ENCODE measurements at regions not wholly inside any gene's neighbourhood (a gene's known extent, or its start where the extent isn't known, plus 50 kb on each side); places are given as distances from the start of the nearest gene placed in this dataset.

DNA sequence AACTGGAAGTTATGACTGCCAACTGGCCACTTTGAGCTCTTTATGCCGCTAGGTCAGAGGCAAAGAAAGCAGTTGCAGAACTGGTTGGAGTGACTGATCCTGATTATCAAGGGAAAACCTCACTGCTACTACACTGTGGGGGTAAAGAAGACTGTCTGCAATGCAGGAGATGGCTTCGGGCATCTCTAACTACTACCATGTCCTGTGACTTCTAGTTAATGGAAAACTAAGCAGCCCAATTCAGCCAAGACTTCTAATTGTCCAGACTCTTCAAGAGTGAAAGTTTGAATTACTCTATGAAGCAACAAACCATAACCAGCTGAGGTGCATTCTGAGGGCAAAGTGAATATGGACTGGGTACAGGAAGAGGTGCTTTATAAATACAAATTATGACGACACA is 773.6 kb upstream of the SLC35B3 start:
- DNase-seq (no peak), ATAC-seq (ENCODE audit: insufficient read depth, low FRiP score) (no peak)
- Histone ChIP-seq H3K9me3 (ENCODE audit: control insufficient read depth in 4 of 4, insufficient read depth in 3 of 4, low read length in 3 of 4) (no peaks in the 10 kb centered on the region), H3K36me3 (ENCODE audit: control insufficient read depth in 4 of 4, insufficient read depth in 4 of 4, low read length in 4 of 4) (no peaks in the 10 kb centered on the region), H3K27ac (ENCODE audit: low read depth in 1 of 2, low read length in 1 of 2) (no peak overlapping the region), H3K9ac (ENCODE audit: insufficient read depth in 1 of 2, low read length in 2 of 2) (no peak overlapping the region), H3K4me3 (no peak overlapping the region), H3K27me3 (ENCODE audit: control insufficient read depth in 3 of 3, insufficient read depth in 3 of 3, low read length in 2 of 3) (no peaks in the 10 kb centered on the region), H3K4me1 (ENCODE audit: control insufficient read depth in 5 of 5, insufficient read depth in 5 of 5, low read length in 5 of 5) (no peaks in the 10 kb centered on the region)
- TF ChIP-seq, protein P1, sequence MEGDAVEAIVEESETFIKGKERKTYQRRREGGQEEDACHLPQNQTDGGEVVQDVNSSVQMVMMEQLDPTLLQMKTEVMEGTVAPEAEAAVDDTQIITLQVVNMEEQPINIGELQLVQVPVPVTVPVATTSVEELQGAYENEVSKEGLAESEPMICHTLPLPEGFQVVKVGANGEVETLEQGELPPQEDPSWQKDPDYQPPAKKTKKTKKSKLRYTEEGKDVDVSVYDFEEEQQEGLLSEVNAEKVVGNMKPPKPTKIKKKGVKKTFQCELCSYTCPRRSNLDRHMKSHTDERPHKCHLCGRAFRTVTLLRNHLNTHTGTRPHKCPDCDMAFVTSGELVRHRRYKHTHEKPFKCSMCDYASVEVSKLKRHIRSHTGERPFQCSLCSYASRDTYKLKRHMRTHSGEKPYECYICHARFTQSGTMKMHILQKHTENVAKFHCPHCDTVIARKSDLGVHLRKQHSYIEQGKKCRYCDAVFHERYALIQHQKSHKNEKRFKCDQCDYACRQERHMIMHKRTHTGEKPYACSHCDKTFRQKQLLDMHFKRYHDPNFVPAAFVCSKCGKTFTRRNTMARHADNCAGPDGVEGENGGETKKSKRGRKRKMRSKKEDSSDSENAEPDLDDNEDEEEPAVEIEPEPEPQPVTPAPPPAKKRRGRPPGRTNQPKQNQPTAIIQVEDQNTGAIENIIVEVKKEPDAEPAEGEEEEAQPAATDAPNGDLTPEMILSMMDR (IDR thresholded peaks at IDR 0.05; ENCODE audit: control extremely low read depth, extremely low read depth): no peak
- WGBS, 2 donors: 80 to 90% methylated on average over 3 of the region's 3 CpGs

GRCh38 chr6:9205645-9206044 is 770.3 kb upstream of the SLC35B3 start:
- Histone ChIP-seq H3K9me3 (ENCODE audit: control insufficient read depth in 4 of 4, insufficient read depth in 3 of 4, low read length in 3 of 4) (no peaks in the 10 kb centered on the region), H3K9ac (ENCODE audit: insufficient read depth in 1 of 2, low read length in 2 of 2) (no peak overlapping the region), H3K27me3 (ENCODE audit: control insufficient read depth in 3 of 3, insufficient read depth in 3 of 3, low read length in 2 of 3) (no peaks in the 10 kb centered on the region), H3K27ac (ENCODE audit: low read depth in 1 of 2, low read length in 1 of 2) (no peak overlapping the region), H3K36me3 (ENCODE audit: control insufficient read depth in 4 of 4, insufficient read depth in 4 of 4, low read length in 4 of 4) (no peaks in the 10 kb centered on the region), H3K4me3 (no peak overlapping the region), H3K4me1 (ENCODE audit: control insufficient read depth in 5 of 5, insufficient read depth in 5 of 5, low read length in 5 of 5) (no peaks in the 10 kb centered on the region)
- no peak for ATAC-seq (ENCODE audit: insufficient read depth, low FRiP score)
- DNase-seq: no peak
- WGBS, 2 donors: 90 to 96% methylated on average over 1 of the region's 1 CpG
- TF ChIP-seq, protein P1 (IDR thresholded peaks at IDR 0.05; ENCODE audit: control extremely low read depth, extremely low read depth): no peak

- Histone ChIP-seq H3K9ac (ENCODE audit: insufficient read depth in 1 of 2, low read length in 2 of 2) (no peak overlapping the region), H3K27ac (ENCODE audit: low read depth in 1 of 2, low read length in 1 of 2) (no peak overlapping the region), H3K4me3 (no peak overlapping the region), H3K27me3 (ENCODE audit: control insufficient read depth in 3 of 3, insufficient read depth in 3 of 3, low read length in 2 of 3) (no peaks in the 10 kb centered on the region), H3K4me1 (ENCODE audit: control insufficient read depth in 5 of 5, insufficient read depth in 5 of 5, low read length in 5 of 5) (no peaks in the 10 kb centered on the region), H3K36me3 (ENCODE audit: control insufficient read depth in 4 of 4, insufficient read depth in 4 of 4, low read length in 4 of 4) (no peaks in the 10 kb centered on the region), H3K9me3 (ENCODE audit: control insufficient read depth in 4 of 4, insufficient read depth in 3 of 4, low read length in 3 of 4) (no peaks in the 10 kb centered on the region)
- DNase-seq (no peak), ATAC-seq (ENCODE audit: insufficient read depth, low FRiP score) (no peak)
- TF ChIP-seq, protein P1 (IDR thresholded peaks at IDR 0.05; ENCODE audit: control extremely low read depth, extremely low read depth): no peak
- WGBS, 2 donors: 63 to 67% methylated on average over 1 of the region's 1 CpG
Measured at GRCh38 chr6:9204171-9204570, 768.8 kb upstream of the SLC35B3 start.

DNA sequence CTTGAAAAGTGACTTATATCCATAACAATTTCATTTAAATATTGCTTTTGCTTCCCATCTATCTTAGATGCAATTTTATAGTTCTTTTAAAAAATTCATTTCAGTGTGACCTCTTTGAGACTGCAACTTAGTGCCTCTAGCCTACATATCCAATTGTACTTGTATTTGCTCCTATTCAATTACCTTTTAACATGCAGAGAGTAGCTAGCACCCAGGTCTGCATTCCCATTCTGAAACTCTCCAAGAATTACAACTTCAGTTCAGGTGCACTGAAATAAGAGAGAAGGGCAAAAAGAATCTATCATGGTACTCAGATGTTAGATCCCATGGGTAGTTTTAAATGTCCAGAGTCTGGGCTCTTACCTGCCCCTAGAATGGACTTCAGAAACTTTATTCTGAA is 765.4 kb upstream of the SLC35B3 start:
- DNase-seq (no peak), ATAC-seq (ENCODE audit: insufficient read depth, low FRiP score) (no peak)
- Histone ChIP-seq H3K9me3 (ENCODE audit: control insufficient read depth in 4 of 4, insufficient read depth in 3 of 4, low read length in 3 of 4) (no peaks in the 10 kb centered on the region), H3K27me3 (ENCODE audit: control insufficient read depth in 3 of 3, insufficient read depth in 3 of 3, low read length in 2 of 3) (no peaks in the 10 kb centered on the region), H3K4me3 (no peak overlapping the region), H3K9ac (ENCODE audit: insufficient read depth in 1 of 2, low read length in 2 of 2) (no peak overlapping the region), H3K4me1 (ENCODE audit: control insufficient read depth in 5 of 5, insufficient read depth in 5 of 5, low read length in 5 of 5) (no peaks in the 10 kb centered on the region), H3K27ac (ENCODE audit: low read depth in 1 of 2, low read length in 1 of 2) (no peak overlapping the region), H3K36me3 (ENCODE audit: control insufficient read depth in 4 of 4, insufficient read depth in 4 of 4, low read length in 4 of 4) (no peaks in the 10 kb centered on the region)
- TF ChIP-seq, protein P1 (IDR thresholded peaks at IDR 0.05; ENCODE audit: control extremely low read depth, extremely low read depth): no peak
